Osteoblast (primary cell): ENCODE measurements at regions not wholly inside any gene's neighbourhood (a gene's known extent, or its start where the extent isn't known, plus 50 kb on each side); places are given as distances from the start of the nearest gene placed in this dataset.
"Not testable (repeated sequence)": the region's sequence is repeated elsewhere in the genome, so short reads cannot be mapped to it uniquely, and the experiment has no call there.

Experiments used
- DNase-seq: peaks from one replicate; pipeline ENCODE4 v3.0.0; 2011; ENCODE audit warnings: low spot score, mixed read lengths; ENCODE audit not compliant: insufficient read length; ENCODE audit errors: missing footprints
- H2AFZ ChIP-seq: 2 replicates; pipeline ENCODE4 v1.6.0; 2011; ENCODE audit warnings: mild to moderate bottlenecking, low read length
- H3K27ac ChIP-seq: 2 replicates; pipeline ENCODE4 v1.5.1; 2011; ENCODE audit warnings: mild to moderate bottlenecking, low read depth, low read length, moderate library complexity
- H3K27me3 ChIP-seq: 2 replicates; pipeline ENCODE4 v1.6.0; 2012; ENCODE audit warnings: mild to moderate bottlenecking, control low read depth, inconsistent platforms, low read length, moderate library complexity; ENCODE audit not compliant: insufficient read depth
- H3K36me3 ChIP-seq: 2 replicates; pipeline ENCODE4 v1.5.1; 2011; ENCODE audit warnings: mild to moderate bottlenecking, low read length, control low read depth, moderate library complexity; ENCODE audit not compliant: insufficient read depth
- H3K4me1 ChIP-seq: 2 replicates; pipeline ENCODE4 v1.5.1; 2011; ENCODE audit warnings: mild to moderate bottlenecking, low read length, control low read depth, moderate library complexity; ENCODE audit not compliant: insufficient read depth
- H3K4me2 ChIP-seq: 2 replicates; pipeline ENCODE4 v1.6.0; 2011; ENCODE audit warnings: mild to moderate bottlenecking, low read length; ENCODE audit not compliant: insufficient read depth
- H3K4me3 ChIP-seq: fragments of 200-600 bp; sonication (generic); 3 replicates; pipeline ENCODE4 v1.5.1; 2012; ENCODE audit warnings: mild to moderate bottlenecking, low read length, inconsistent platforms; ENCODE audit not compliant: insufficient read depth
- H3K79me2 ChIP-seq: 2 replicates; pipeline ENCODE4 v1.6.0; 2012; ENCODE audit warnings: mild to moderate bottlenecking, low read length, control low read depth, inconsistent platforms; ENCODE audit not compliant: insufficient read depth
- H3K9me3 ChIP-seq: 2 replicates; pipeline ENCODE4 v1.5.1; 2011; ENCODE audit warnings: low read depth, low read length, control low read depth
- H4K20me1 ChIP-seq: 2 replicates; pipeline ENCODE4 v1.6.0; 2012; ENCODE audit warnings: mild to moderate bottlenecking, low read length, control low read depth; ENCODE audit not compliant: insufficient read depth
- TF ChIP-seq, protein P1 (sequence below): IDR thresholded peaks from 2 replicates; pipeline ENCODE4 v1.5.1; 2011; ENCODE audit warnings: mild to moderate bottlenecking, low read depth, low read length, moderate library complexity; ENCODE audit errors: extremely low read depth

DNA sequence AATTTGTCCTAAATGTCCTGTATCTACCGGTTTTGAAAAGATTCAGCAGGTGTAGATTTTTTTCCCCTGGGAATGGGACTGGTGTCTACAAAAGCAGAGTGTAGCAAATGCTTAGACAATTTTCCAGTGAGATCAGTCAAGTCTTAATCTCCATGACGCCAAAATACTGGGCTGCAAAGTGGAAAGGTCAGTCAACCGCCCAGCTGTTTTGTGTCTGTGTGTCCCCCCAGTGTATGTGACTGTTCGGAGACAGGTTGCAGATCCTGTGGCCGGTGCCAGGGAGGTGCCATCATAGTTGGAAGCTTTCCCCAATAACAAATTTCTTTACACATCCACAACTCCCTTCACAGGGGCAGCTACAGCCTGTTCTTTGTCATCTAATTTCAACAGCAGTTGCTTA lies 263.8 kb downstream of the ARHGAP12 start:
- no peaks in the 10 kb centered on the region for H3K79me2 ChIP-seq
- TF ChIP-seq, protein P1, sequence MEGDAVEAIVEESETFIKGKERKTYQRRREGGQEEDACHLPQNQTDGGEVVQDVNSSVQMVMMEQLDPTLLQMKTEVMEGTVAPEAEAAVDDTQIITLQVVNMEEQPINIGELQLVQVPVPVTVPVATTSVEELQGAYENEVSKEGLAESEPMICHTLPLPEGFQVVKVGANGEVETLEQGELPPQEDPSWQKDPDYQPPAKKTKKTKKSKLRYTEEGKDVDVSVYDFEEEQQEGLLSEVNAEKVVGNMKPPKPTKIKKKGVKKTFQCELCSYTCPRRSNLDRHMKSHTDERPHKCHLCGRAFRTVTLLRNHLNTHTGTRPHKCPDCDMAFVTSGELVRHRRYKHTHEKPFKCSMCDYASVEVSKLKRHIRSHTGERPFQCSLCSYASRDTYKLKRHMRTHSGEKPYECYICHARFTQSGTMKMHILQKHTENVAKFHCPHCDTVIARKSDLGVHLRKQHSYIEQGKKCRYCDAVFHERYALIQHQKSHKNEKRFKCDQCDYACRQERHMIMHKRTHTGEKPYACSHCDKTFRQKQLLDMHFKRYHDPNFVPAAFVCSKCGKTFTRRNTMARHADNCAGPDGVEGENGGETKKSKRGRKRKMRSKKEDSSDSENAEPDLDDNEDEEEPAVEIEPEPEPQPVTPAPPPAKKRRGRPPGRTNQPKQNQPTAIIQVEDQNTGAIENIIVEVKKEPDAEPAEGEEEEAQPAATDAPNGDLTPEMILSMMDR: no peak
- DNase-seq: no peak
- no peaks in the 10 kb centered on the region for H3K4me1 ChIP-seq
- H3K9me3 ChIP-seq: no peaks in the 10 kb centered on the region
- H4K20me1 ChIP-seq: no peaks in the 10 kb centered on the region
- H3K4me3 ChIP-seq: no peak overlapping the region
- no peaks in the 10 kb centered on the region for H3K27me3 ChIP-seq
- no peaks in the 10 kb centered on the region for H3K36me3 ChIP-seq
- no peak overlapping the region for H2AFZ ChIP-seq
- no peak overlapping the region for H3K4me2 ChIP-seq
- no peak overlapping the region for H3K27ac ChIP-seq

DNA sequence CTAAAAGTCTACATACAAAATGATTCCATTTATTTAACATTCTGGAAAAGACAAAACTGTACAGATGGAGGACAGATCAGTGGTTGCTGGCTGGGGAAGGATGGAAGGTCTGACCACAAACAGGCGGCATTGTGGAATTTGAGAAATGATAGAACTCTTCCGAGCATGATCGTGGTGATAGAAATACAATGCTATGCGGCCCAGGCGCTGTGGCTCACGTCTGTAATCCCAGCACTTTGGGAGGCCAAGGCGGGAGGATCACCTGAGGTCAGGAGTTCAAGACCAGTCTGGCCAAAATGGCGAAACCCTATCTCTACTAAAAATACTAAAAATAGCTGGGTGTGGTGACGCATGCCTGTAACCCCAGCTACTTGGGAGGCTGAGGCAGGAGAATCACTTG lies 264.6 kb downstream of the ARHGAP12 start:
- not testable (repeated sequence) for H2AFZ ChIP-seq, H3K4me2 ChIP-seq, H3K4me1 ChIP-seq, H3K27me3 ChIP-seq, H3K79me2 ChIP-seq, H4K20me1 ChIP-seq, H3K27ac ChIP-seq, H3K9me3 ChIP-seq, DNase-seq, H3K4me3 ChIP-seq, H3K36me3 ChIP-seq

DNA sequence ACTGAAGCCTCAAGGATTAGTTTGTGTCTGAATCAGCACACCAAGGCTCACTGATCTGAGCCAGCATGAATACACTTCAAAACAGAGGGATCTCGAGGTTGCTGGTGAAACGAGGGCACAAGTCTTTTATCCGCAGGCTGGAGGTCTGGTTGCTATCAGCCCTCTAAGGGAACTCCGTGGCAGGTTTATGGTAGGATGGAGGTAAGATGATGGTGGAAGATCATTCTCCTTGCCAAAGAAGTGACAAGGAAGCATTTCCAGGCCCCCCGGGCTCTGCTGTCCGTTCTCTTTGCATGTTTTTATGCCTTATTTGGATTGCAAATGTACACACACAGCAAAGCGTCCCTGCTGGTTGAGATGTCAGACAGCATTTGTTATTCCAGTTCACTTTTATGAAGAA lies 268.3 kb downstream of the ARHGAP12 start:
- no peak for DNase-seq
- Histone ChIP-seq H2AFZ (no peak overlapping the region), H3K4me3 (no peak overlapping the region), H3K79me2 (no peaks in the 10 kb centered on the region), H3K4me2 (no peak overlapping the region), H4K20me1 (no peaks in the 10 kb centered on the region), H3K27me3 (no peaks in the 10 kb centered on the region), H3K36me3 (no peaks in the 10 kb centered on the region), H3K4me1 (peaks cover 10% of the 10 kb centered on the region), H3K27ac (no peak overlapping the region), H3K9me3 (no peaks in the 10 kb centered on the region)
- TF ChIP-seq, protein P1: no peak

DNA sequence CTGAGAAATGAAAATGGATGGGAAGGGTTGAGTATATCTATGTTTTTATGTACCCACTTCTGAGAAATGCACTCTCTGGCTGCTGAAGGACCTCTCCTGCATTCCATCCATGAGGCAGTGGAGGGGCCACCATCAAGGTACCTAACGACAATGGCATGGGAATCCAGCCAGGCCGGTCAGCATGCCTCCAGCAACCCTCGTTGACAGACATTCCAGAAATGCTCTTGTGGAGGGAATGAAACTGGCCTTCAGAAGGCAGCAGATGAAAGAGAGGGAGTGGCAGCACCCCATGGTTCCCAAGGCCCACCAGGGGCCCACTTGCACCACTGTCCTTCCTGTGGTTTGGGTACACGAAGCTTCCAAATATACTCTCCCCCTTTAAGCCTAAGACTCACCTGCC lies 269.0 kb downstream of the ARHGAP12 start:
- no peak overlapping the region for H2AFZ ChIP-seq
- H3K27ac ChIP-seq: no peak overlapping the region

More for the DNA sequence above, 269.0 kb downstream of the ARHGAP12 start:
- TF ChIP-seq, protein P1: no peak
- no peaks in the 10 kb centered on the region for H3K79me2 ChIP-seq
- no peak overlapping the region for H3K4me2 ChIP-seq
- H3K27me3 ChIP-seq: no peaks in the 10 kb centered on the region
- H3K4me3 ChIP-seq: no peak overlapping the region
- H3K9me3 ChIP-seq: no peaks in the 10 kb centered on the region
- peaks cover 10% of the 10 kb centered on the region for H3K4me1 ChIP-seq
- H4K20me1 ChIP-seq: no peaks in the 10 kb centered on the region
- H3K36me3 ChIP-seq: no peaks in the 10 kb centered on the region
- DNase-seq: no peak
